Stimulated activated CD8-positive, alpha-beta memory T cell treated with anti-CD3 and anti-CD28 coated beads, Interleukin-4, amount 100 ng/mL, for 4 hours (primary cell): ENCODE measurements at regions not wholly inside any gene's neighbourhood (a gene's known extent, or its start where the extent isn't known, plus 50 kb on each side); places are given as distances from the start of the nearest gene placed in this dataset.

Experiments
- DNase-seq, 2 donors: peaks; one replicate each; pipeline ENCODE4 v3.0.0-alpha.2; 2020; ENCODE audit warnings: low read depth in 2 of 2, low spot score in 1 of 2

GRCh38 chr4:183846951-183847350, 58.2 kb upstream of the STOX2 start:
- no peak for DNase-seq

- no peak for DNase-seq
Observed at GRCh38 chr4:183848805-183849204, 56.3 kb upstream of the STOX2 start.

GRCh38 chr4:183852910-183853547, 52.1 kb upstream of the STOX2 start:
- no peak for DNase-seq

- no peak for DNase-seq
Observed at GRCh38 chr4:183853548-183853940, 51.6 kb upstream of the STOX2 start.
